GM19467 (cell line): ENCODE measurements at regions not wholly inside any gene's neighbourhood (a gene's known extent, or its start where the extent isn't known, plus 50 kb on each side); places are given as distances from the start of the nearest gene placed in this dataset.

Source experiments
- ATAC-seq: cut with Tn5 transposase; IDR thresholded peaks from one replicate; pipeline ENCODE4 v1.9.1; 2021; ENCODE audit warnings: mild to moderate bottlenecking, moderate library complexity; ENCODE audit not compliant: unreplicated experiment

DNA sequence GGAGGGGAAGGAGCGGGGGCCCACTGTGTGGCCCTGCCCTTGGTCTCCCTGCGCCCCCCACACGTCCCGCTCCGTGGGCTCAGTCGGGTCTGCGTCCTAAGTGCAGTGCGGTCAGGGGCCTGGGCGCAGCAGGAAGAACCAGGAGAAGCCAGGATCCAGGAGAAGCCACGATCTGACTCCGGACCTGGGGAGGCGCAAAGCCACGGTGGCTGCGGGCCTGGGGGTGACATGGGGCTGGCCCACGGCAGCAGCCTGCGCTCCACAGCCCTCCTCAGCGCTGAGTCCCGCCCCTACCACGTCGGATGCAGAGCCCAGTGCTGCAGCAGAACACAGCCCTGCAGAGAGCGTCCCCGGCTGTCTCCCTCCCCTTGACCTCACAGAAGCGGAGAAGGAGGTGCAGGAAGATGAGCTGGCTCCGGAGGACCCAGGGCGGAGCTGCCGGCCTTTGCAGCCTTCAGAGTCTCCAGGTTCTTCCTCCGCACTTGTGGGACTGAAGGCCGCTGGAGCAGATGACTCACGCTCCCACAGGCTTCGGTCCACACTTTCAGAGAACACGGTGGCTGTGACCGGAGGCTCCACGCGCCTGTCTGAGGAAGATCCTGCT is 589.2 kb upstream of the SALL3 start:
- ATAC-seq: no peak

DNA sequence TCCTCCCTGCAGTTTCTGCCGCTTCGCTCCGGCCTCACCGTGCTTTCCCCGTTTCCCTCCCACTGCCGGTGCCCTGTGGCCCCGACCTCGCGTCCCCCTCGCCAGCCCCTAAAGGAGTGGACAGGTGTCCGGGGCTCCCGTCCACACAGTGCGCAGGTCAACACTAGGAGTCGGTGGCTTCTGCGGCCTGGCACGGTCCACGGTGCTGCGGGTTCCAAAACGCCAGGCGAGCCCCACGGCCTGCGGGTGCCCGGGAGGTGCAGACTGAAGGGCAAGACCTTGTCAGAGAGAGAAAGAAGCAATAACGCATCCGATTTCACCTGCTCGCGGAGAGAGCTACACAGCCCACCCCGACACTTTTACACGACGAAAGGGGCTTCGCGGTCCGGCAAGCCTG is 588.7 kb upstream of the SALL3 start:
- no peak for ATAC-seq

DNA sequence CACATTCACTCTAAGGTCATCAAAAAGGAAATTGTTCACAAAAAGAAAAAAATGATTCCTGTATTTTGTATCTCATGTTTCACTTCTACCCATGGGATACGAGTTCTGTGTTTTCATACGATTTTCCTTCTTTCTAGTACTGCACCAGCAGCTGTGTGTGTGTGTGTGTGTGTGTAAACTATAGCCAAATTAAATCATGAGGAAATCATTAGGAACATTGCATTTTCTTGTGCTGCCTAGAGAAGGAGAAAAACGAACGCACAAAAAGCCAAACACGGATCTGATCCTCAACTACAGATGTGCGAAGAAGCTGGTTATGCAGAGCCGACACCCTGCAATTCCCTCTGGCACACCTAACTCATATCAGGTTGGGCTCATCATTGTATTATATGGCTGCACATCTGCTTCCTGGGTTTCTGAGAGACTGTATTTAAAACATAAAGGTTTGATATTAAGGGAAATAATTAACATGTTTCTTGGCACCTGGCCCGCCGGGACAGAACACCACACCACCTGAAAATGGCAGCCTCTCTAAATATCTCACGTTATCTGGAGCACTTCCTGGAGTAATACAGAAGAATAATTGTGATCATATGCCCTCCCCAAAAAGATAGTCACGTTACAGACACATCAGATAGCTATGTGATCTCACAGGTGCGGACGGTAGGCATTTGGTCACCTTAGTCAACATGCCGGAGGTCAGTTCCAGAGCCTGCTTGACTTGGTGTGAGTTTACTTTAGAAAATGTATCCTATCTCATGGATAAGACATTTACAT is 586.3 kb upstream of the SALL3 start:
- no peak for ATAC-seq

DNA sequence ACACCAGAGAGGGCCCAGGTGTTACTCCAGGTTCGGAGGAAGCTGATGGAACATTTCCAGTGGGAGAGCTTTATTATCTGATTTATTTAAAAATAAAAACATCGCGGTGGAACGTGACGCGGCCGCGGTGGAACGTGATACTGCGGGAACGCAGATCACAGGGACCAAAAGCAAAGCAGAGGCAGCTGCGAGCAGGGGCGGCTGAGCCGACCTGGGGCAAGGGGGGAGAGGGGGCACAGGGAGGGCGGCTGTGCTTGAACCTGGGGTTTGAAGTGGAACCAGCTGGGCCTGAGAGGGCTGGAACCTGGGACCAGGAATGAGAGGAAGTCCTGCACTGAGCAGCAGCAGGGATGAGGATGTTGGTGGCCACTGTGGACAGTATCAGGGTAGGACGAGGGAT is 583.5 kb upstream of the SALL3 start:
- no peak for ATAC-seq

GRCh38 chr18:78396756-78397155 is 582.9 kb upstream of the SALL3 start:
- ATAC-seq: no peak

DNA sequence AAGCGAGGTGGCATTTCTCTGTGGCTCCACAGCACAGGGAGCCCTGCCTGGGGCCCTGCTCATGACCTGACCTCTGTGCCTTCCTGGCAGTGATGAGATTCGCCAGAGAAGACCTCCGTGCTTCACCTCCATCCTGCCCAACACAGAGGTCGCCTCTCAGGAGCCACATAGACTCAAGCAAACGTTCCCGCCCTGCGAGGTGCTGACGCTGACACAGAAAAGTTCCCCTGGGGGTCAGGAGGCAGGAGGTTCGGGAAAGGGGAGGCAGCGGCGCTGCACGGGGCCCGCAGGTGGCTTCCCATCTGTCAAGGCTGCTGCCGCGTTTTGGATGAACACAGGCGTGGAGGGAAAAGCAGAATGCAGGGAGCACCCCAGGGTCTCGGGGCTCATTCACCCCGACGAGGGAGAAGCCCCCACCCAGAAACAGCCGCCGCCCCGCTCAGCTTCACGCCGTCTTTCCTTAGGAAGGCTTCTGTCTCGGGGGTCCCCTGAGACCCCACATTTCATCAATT is 579.6 kb upstream of the SALL3 start:
- ATAC-seq: no peak

GRCh38 chr18:78402440-78402839 is 577.2 kb upstream of the SALL3 start:
- ATAC-seq: no peak

DNA sequence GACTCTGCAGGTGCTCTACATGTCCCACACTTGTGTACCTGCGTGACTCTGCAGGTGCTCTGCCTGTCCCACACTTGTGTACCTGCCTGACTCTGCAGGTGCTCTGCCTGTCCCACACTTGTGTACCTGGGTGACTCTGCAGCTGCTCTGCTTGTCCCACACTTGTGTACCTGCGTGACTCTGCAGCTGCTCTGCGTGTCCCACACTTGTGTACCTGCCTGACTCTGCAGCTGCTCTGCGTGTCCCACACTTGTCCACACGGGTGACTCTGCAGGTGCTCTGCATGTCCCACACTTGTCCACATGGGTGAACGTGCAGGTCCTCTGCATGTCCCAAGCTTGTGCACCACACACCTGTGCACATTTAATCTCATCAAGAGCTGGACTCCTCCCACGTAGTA is 576.7 kb upstream of the SALL3 start:
- ATAC-seq: no peak

GRCh38 chr18:78403371-78403770 is 576.2 kb upstream of the SALL3 start:
- ATAC-seq: no peak

DNA sequence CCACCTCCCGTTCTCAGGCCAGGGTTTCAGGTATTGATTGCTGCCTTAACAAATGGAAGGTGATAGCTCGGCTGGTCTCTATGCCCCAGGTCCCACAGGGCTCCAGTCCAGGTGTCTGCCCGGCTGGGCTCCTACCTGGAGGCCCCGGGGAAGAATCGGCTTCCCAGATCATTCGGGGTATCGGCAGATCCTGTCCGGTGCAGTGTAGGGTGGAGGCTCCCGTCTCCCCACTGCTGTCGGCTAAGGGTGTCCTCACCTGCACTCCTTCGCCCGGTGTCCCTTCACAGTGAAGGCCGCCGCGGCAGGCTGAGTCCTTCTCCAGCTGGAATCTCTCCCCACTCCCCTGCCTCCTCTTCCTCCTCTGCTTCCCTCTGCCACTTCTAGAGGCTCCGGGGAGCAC is 573.9 kb upstream of the SALL3 start:
- ATAC-seq: no peak

- ATAC-seq: no peak
These were observed 572.7 kb upstream of the SALL3 start for GRCh38 chr18:78406743-78407465.

DNA sequence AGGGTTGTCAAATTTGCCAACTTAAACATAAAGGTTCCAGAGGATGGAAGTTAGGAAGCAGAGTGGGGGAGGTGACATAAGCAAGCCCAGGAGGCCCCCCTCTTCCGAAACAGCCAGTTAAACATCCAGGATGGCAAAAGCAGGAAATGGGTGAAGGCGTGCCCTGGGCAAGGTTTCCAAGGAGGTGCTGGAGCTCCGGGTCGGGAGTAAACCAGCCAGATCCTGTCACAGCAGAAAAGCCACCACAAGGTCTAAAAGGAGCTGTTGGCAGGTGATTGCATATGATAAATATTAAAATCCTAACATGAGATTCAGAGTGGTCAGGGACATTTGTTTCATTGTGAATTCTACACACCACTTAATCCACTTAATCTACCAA is 572.2 kb upstream of the SALL3 start:
- ATAC-seq: no peak

DNA sequence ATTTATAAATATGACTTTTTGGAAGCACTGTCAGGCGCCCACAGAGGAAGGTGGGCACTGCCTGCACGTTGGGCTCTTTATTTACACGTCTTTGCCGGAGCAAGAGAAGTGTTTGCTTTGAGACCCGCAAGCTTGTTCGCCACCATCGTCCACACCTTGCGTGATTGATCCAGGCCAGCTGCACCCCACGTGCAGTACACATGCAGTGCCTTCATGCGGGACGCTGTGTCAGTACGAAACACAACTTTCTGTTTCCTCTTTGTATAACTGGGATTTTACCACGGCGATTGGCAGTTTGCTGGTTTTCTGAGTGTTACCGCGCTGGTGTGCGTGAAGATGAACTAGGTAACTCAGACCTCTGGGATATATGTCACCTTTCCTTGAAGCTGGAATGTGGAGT is 571.0 kb upstream of the SALL3 start:
- no peak for ATAC-seq

DNA sequence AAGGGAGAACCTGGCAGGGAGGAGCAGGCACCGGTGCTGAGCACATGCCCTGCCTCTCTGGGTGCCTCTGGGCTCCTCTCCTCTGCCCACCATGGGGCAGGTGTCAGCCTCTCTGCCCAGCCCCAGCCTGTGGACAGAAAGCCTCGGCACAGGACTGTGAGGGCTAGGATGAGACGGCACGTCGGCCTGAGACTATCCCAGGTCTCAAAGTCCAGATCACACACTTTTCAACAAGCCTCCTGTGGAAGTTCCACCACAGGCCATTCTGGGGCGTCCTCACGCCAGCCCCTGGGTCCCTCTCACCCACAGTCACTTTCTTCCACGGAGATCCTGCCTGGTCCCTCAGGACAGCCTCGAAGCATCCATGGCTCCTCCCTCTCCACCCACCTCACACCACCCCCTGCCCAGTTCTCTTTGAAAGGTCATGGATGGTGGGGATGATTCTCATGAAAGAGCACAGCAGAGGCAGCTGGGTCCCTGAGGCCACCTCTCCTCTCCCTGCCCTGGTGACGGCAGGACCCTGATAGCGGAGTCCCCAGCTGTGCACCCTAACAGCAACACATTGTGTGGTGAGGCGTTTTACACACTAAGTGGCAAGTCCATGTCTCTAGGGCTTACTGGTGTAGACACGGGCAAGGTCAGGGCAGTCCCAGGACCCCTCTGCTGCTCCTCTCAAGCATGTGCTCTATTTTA is 569.4 kb upstream of the SALL3 start:
- ATAC-seq: no peak

GRCh38 chr18:78411539-78411938 is 568.1 kb upstream of the SALL3 start:
- no peak for ATAC-seq

DNA sequence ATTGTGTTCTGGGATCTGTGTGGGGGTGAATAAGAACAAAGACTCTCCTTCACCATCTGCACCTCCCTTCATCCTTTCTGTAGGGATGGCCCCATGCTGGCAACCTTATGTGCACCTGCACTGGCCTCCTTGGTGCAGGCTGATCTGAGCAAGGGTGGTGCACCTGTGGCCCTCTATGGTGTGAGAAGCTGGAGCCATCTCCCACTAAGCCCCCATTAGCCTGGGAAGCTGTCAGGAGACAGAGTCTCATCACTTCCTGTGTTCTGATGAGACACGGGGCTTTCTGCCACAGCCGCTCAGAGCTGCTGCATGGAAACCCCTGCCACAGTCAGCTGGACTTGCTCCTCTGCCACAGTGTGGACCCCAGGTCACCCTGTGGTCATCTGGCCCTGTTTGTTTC is 565.3 kb upstream of the SALL3 start:
- ATAC-seq: no peak

DNA sequence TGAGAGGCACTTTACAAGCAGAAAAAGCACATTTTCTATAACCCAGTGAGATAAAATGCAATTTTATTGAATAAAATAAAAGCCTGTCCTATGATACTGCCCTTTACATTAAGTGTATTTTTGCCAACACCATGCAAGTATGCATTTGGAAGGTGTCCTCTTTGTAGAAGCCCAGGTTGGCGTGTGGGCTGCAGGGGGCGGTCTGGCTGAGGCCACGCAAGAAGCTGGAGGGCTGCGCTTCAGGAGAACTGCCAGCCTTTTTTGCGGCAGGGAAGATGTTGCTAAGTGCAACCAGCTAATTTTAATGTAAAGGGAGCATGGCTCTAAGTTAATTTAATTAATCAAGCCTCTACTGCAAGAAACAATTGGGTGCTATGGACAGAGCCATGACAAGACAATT is 562.8 kb upstream of the SALL3 start:
- ATAC-seq: no peak

GRCh38 chr18:78418379-78418778 is 561.2 kb upstream of the SALL3 start:
- no peak for ATAC-seq

DNA sequence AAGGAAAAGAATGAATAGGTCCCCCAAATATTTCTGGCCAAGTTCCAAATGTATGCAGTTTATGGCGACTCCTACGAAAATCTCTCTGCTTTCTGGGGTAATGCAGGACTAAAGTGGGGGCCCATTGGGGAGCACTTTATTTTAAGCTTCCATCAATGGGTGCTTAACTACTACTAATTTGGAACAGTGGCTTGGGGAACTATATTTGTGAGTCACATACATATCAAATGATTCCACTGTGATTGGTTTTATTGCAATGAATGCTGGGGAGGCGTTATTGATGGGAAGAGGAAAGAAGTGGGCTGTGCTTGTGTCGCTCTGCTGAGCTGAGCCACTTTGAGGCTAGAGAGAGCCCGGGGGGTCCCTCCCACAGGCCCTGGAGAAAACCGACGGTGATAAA is 560.4 kb upstream of the SALL3 start:
- no peak for ATAC-seq

DNA sequence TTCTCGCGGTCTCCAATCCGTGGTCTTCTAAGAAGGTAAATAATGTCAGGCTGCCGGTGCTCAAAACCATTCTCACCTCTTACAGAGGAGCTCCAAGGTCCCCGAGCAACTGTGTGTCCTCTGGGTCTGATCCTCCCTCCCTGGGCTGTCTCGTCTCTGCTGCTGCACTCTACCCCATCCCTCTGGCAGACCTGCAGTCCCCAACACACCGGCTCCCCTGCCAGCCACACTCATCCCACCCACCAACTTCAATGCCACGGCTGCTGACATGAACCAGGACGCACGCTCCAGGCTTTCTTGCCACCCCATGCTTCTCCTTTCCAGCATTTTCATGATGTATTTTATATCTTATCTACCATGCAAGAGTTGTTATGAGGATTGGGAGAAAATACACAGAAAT is 559.5 kb upstream of the SALL3 start:
- ATAC-seq: no peak

GRCh38 chr18:78421392-78421791 is 558.2 kb upstream of the SALL3 start:
- no peak for ATAC-seq
